GM21360 (cell line): ENCODE measurements at regions not wholly inside any gene's neighbourhood (a gene's known extent, or its start where the extent isn't known, plus 50 kb on each side); places are given as distances from the start of the nearest gene placed in this dataset.

Experiments
- ATAC-seq: cut with Tn5 transposase; IDR thresholded peaks from one replicate; pipeline ENCODE4 v1.9.1; 2021; ENCODE audit warnings: mild to moderate bottlenecking, moderate library complexity; ENCODE audit not compliant: unreplicated experiment

DNA sequence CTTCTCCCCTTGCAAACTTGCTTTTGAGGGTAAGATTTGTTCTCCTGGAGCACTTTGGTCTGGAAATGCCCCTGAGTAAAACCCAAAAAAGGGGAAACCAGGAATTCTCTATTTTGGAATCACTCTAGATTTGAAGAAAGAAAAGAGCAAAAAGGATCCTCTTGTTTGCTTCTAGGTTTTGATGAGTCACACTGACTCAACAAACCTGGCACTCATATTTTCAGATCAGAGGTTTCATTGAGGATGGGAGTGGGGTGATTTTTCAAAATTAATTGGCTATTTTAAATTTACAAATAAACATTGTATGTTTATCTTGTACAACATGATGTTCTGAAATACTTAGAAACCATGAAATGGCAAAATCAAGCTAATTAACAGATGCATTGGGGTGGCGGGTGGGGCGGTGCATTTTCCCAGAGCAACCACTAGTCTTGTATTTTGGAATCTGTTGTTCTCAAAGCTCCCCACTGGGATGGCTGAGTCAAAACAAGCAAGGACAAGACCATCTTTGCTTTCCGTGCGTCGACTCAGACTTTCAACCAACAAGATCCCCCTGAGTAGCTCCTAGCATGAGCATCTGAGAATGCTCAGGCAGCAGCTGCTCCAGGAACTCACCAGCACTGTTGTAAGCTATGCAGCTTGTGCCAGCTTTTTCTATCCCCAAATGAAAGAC is 451.4 kb downstream of the WDR72 start:
- no peak for ATAC-seq

DNA sequence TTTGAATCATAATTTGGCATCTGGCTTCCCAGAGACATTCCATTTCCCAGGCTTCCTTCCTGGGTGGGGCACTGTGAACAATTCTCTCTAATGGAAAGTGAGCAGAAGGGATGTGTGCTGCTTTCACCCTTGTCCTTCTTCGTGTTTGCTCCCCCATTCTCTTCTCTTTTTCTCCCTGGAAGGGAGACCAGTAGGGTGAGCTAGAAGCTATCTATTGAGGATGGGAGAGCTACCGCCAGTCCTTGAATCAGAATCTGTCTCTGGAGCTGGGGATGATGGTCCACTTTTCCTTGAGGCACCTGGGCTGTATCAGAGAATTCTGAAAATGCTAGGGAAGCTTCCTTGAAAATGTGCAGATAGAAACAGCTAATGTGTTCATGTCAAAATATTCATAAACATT is 453.9 kb downstream of the WDR72 start:
- ATAC-seq, result no peak

DNA sequence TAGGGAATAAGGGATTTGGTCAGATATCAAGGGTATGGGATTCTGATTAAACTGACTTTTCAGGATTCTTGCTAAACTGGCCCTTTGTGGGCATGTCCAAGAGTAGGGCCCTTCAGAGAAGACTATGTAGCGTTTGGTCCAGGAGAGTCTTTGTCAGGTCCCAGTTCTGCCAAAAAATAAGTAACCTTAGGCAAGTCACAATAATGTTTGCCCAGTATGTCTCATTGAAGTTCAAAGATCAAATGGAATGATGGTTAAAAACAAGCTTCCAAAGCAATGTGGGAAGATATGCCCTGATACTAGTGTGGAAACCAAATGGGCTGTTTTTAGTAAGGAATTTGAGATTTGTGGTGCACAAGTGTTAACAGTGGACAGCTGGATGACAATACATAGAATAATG is 454.4 kb downstream of the WDR72 start:
- ATAC-seq, result no peak

DNA sequence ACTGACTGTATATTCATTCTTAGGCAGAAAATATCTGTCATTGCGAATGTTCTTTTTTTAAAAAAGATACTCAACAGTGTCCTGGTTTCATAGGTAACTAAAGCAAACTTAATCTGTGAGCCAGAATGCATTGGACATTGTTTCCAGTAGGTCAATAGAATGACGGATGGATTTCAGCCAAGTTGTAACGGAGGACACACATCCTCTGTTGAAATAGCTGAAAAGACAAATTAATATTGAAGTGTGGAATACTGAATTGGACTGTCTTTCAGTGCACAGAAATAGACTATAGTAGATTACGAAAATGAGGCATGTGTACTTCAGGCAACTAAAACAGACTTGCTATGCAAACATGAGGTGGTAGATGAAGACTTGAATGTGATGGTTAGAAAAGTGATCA is 461.6 kb downstream of the WDR72 start:
- no peak for ATAC-seq

DNA sequence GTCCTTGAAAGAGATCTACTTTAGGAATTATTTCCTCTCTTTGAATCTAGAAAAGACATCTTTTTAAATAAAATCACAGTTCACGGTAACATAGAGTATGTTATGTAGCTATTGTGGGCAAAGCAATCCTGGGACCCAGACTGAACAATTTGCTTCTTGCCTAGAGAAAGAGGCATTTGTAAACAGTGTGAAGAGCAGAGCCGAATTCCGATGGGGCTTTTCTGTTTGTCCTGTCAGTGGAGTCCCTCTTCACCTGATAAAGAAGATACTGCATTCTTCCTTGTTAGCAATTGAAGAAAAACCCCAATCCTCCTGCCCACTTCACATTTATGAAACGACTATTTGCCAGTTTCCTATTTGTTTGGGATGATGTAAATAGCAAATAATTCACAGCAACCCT is 462.9 kb downstream of the WDR72 start:
- no peak for ATAC-seq

DNA sequence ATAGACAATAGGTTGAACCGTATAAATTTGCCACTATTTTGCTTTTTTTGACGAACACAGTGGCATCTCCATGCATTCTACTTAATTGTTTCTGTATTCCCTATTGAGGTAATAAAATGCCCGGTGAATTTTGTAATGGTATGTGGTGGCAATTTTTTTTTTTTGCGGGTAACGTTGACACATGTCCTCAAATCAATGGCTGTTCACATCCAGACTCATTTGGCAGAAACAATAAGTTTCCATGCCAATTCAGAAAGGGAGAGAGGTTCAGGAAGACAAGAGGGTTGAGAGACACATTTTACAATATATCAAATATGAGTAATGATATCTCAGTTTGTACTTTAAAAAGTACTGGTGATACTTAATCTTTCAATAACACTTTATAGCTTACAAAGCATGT is 463.9 kb downstream of the WDR72 start:
- no peak for ATAC-seq

DNA sequence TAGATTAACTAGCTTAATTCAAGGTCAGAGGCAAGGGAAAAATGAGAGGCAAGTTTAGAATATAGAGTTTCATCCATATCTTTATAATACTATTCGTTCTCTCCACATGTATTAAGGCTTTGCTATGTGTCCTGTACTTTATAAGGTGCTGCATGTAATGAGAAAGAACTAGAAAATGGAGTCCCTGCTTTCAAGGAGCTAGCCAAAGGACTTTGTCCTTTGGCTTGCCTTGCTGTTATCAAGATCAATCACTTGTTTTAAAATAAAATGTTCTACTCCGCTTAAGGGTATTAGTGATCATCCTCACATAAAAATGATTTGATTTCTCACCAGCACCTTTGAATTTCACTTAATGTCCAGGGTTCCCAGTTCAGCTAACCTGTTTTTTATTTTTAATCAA is 470.9 kb downstream of the WDR72 start:
- no peak for ATAC-seq

DNA sequence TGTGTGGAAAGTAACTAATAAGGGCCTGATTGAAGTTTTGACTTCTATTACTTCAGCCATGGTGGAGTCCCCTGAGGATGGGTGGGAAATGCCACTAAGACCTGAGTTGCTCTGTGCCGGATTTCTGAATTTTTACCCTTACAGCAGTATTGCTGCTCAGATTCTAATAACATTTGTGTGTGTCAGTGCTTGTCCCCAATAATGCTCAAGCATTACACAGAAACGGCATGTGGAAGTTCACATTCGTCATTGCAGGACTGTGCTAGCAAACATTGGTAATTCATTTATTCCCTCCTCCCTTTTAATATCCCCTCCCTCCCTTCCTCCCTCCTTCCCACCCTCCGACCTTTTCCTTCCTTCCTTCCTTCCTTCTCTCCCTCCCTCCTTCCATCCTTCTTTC is 484.5 kb upstream of the ONECUT1 start:
- no peak for ATAC-seq

DNA sequence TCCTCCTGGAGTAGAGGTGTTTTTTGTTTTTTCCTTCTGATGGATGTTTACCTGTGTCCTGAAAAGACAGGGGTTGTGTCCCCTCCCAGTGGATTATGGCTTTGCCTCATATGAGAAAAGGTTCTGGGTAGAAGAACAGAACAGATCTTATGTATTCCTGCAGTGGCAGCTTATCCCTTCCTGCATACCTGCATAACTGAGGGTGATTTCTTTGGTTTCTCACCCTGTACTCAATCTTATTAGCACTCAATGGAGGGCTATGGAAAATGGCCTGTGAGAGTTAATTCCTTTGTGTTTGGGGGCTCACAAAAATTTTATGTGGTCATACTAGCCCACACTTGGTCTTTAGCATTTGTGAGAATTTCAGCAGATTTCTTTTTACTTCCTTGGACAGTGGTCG is 482.0 kb upstream of the ONECUT1 start:
- ATAC-seq, result no peak

DNA sequence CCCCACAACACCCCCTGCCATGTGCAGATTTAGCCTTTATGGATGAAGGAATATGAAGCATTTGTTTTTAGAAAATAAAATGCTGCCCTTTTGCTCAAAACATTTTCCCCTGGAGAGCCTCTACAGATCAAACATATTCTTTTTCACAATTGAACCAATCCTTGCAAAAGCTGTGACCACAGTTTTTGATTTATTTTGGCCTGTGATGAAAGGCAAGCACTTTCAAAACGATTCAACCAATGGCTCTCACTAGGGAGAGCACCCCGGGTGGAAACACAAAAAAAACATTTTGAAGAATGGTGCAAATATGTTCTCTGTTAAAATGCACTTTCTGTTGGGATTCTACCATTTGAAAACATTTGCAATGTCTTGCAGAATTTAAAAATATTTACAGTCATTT is 476.0 kb upstream of the ONECUT1 start:
- ATAC-seq, result no peak

DNA sequence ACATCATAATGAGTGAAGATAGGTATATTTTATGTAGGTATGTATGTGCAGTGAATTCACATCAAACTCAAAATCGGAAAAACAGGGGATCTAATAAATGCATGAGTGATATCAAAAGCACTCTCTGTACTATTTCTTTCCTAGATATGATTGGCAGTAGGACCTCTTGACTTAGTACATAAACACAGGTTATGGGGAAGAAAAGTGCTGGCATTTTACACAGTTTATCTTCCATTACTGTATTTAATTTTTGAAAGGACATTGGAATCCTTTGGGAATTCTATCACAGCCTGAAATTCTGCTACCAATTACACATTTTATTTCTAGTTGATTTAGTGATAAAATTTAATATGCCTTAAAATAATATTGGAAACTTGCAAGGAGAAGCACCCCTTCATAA is 470.5 kb upstream of the ONECUT1 start:
- ATAC-seq, result no peak

DNA sequence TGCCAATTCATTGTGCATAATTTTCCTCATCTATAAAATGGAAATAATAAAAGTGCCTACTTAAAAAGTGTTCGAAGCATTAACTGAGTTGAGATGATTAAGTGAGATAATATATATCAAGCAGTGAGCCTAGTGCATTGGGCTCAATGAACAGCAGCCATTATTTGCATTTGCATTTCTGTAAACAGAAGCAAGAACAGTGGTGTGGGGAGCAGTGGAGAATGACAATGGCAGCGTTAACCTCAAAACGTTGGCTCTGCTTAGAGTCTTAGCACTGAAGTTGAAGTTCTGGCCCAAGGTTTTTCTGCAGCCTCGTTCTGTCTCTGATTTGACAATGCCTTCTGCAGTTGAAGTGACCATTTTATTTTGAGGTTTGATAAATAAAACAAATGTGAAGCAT is 466.3 kb upstream of the ONECUT1 start:
- no peak for ATAC-seq

DNA sequence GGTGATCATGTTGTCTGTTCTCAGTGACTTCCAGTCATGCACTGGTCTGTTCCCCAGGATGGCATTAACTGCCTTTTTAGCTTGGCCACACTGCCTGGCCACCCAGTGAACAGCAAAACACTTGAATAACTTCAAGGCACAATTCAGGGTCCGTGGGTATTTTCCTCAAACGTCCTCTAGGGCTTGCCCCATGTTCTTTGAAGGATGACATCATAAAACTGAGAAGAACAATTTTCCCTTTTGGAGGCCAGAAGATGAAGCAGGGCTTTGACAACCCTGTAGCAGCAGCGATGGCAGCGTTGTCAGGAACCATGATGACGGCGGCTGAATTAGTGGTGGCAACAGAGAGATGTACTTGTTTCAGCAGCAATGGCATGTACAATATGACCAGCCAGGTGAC is 465.9 kb upstream of the ONECUT1 start:
- no peak for ATAC-seq

DNA sequence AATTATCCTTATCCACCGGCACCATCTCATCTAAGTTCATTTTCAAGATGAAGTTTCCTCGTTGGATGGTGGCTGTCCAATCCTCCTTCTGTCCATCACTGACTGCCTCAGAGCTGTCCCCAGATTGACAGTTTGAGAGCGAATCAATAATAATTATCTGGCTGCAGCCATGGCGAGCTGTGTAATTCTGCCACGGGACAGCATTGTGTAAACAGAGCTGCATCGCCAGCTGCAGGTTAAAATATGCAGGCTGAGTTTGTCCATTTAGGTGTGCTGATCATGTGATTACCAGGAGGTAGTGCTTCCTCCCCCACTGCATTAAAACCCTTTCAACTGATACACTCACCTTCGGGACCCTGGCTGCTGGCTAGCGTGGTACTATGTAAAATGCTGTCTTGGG is 461.9 kb upstream of the ONECUT1 start:
- ATAC-seq, result no peak

DNA sequence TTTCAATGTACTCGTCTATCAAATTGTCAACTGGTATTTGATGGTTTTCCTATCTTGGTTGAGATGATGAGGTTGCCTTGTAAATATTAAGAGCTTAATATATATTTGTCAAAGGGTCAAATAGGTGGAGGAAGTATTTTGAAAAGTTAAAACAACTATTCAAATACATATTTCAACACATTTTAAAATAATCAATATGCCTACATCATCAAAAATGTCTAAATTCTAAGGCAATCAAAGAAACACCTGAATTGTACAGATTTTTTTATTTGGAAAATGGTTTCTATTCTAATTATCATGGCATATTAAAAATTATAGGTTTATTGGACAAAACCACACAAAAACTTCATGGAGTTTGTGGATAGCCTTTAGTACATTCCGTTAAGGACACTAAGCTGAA is 461.4 kb upstream of the ONECUT1 start:
- ATAC-seq, result no peak

DNA sequence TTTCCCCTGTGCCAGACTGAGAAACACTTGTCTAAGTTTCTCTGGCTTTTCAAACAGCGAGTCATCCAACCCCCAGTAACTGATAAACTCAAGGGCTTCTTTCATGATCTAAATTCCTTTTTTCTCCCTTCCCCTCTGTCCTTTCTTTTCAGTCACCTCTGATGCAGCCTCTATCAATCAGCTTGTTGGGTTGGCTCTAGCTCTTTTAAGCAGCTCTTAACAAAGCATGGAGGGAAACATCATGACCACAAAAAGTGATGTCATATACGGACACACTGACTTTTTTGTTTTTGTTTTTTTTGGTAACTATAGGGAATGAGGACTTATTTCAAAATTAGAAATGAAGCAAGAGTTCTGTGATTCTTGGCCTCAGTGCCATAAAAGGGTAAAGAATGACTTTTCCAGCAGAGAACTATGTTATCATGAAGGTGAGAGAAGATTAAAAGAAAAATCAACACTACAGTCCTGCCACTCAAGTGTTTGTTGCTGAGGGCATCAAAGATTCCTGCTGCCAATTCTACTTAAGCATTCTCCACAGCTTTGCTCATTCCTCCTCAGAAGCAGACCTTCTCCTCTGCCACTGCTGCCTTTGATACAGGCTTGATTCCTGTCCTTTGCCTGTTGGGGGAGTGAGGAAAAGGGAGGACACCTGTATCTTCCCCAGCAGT is 457.0 kb upstream of the ONECUT1 start:
- ATAC-seq, result no peak

DNA sequence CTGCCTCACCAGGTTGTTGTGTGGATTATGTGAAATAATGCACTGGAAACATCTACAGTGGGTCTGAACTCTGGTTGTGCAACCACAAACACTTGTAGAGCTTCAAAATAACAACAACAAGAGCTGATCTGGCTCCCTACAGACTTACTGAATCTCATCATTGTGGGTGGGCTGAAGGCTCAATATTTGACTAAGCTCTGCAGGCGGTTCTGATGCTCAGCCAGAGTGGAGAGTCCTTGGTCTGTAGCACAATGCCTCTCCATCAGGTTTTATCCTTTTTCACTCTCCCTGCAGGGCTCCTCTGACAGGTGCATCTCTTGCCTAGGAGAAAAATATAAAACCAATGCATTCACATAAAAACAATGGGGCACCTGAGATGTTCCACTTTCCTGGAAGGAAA is 456.3 kb upstream of the ONECUT1 start:
- no peak for ATAC-seq

DNA sequence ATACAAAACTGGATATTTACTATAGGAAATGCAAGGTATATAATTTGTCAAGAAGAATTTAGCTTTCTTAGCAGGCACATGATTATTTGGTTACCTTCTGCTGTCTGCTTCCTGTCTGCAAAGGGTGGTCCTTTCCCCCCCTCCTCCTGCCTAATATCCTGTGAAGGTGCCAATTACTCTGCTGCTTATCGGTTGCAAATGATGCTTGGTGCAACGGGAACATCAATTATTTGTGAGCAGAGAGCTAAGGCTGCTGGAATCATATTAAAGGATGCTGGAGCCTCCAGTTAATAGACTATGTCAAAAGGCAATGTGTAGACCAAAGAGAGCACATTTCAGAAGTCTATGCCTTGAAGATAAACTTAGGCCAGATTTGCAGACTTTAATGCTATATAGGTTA is 443.7 kb upstream of the ONECUT1 start:
- no peak for ATAC-seq

DNA sequence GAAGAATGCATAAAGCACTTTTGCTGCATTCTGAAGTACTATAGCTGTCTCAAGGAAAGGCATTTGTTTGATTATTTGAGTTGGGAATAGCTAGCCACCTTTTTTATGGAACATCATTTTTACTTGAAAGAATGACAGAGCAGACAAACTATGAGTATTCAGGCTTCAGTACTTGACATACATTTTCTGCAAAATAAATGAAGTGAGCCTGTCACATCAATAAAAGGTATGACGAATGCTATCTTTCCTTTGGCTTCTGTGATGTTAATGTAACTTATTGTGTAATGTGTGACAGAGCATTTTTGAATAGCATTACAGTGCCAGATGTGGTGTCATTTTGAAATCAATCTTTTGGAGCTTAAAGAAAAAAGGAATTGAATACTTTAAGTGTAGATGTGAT is 440.3 kb upstream of the ONECUT1 start:
- ATAC-seq, result no peak

DNA sequence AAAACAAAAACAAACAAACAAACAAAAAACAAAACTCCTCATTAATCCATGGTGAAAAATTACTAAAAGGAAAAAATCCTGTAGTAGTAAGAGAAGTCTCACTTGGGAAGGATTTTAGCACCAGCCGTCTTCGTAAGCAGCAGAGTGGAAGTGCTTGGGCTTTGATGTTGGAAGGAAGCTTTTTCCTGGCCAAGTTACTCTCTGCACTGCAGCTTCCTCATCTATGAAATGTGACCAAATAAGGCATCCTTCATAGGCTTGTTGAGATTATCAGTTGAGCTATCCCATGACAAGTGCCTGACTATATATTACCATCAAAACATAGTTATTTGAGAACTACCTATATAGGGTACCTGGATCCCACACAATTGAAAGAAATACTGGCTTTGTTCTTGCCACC is 436.4 kb upstream of the ONECUT1 start:
- ATAC-seq, result no peak

DNA sequence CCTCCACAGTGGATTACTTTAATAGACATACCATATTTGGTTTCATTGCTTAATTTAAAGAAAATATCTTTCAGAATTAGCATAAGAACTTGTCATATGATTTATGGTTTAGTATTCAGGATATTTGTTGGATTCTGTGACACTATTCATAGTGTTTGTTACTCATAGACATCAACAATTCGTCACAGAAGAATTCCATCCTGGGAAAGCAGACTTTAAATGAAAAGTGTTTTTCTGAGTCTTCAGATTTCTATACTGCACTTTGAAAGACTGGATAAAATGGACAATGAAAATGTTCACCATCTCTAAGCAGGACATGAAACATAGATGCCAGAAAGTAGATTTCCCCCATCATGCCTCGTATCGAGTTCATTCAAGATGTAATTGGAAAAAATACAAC is 435.6 kb upstream of the ONECUT1 start:
- no peak for ATAC-seq

DNA sequence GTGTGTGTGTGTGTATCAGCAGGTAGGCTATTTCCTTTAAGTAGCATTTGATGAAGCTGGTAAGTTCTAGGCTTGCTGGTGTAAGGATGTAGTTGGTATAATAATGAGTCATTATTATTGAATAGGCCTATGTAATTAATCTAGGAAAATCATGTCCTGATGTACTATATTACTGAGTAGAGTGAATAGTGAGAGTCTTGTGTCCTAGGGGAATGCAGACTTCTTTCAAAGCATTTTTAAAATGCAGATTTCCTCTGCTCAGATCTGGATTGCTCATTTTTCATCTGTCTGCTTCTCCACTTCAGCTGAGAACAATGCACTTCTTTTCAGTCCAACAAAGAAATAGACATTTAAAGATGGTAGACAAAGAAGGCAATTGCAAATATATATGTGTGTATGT is 434.2 kb upstream of the ONECUT1 start:
- ATAC-seq, result no peak

DNA sequence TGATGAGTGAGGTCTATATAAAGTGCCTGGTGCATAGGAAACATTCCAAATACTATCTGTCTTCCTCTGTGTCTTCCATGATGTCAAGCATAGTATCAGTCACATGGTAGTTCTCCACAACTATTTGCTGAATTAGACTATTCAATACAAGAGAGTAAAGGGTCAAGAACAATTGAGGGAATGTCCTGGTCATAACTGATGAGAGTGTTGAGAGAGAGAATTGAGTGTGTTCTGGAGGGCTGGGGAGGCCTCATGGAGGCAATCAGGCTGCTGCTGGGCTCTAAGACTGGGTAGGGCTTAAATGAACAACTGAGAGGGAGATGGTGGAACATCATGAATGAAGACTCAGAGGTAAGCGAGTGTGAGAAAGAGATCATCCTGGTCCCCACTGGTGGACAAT is 433.7 kb upstream of the ONECUT1 start:
- no peak for ATAC-seq
